ENCODE measurements at regions not wholly inside any gene's neighbourhood (a gene's known extent, or its start where the extent isn't known, plus 50 kb on each side); places are given as distances from the start of the nearest gene placed in this dataset.

- no peak for TF ChIP-seq CTCF (IDR thresholded peaks at IDR 0.05; ENCODE audit: poor library complexity)
- TF ChIP-seq EZH2 (IDR thresholded peaks at IDR 0.05; ENCODE audit: borderline replicate concordance) = no peak
These were observed 65.7 kb upstream of the ADCY2 start for GRCh38 chr5:7330256-7330655.
